GM10266 (cell line): ENCODE measurements at regions not wholly inside any gene's neighbourhood (a gene's known extent, or its start where the extent isn't known, plus 50 kb on each side); places are given as distances from the start of the nearest gene placed in this dataset.
"Not testable (repeated sequence)": the region's sequence is repeated elsewhere in the genome, so short reads cannot be mapped to it uniquely, and the experiment has no call there.

Source experiments
- DNase-seq: peaks from one replicate; pipeline ENCODE4 v3.0.0; 2012; ENCODE audit errors: extremely low spot score
- TF ChIP-seq, protein P1 (sequence below): IDR thresholded peaks from 2 replicates; pipeline ENCODE4 v1.5.1; 2012; ENCODE audit warnings: mild to moderate bottlenecking, low read depth; ENCODE audit not compliant: control insufficient read depth, insufficient read depth; ENCODE audit errors: missing control alignments

DNA sequence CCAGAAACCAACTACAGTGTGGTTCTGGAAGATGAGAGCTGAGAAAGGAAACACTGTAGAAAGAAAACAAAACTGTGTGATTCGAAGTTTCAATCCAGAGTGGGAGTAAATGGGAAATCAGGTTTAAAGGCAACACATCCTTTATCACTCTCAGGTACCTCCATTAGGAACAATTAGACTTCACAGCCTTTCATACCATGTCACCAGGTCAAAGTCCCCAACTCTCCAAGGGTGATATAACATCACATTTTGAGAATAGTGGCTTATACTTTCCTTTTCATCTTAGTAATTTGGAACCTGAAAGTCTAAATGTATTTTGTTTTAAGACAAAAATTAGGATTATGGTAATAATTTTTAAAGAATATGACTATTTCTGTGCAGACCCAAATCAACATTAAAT, 194.9 kb upstream of the WWC1 start:
- TF ChIP-seq, protein P1, sequence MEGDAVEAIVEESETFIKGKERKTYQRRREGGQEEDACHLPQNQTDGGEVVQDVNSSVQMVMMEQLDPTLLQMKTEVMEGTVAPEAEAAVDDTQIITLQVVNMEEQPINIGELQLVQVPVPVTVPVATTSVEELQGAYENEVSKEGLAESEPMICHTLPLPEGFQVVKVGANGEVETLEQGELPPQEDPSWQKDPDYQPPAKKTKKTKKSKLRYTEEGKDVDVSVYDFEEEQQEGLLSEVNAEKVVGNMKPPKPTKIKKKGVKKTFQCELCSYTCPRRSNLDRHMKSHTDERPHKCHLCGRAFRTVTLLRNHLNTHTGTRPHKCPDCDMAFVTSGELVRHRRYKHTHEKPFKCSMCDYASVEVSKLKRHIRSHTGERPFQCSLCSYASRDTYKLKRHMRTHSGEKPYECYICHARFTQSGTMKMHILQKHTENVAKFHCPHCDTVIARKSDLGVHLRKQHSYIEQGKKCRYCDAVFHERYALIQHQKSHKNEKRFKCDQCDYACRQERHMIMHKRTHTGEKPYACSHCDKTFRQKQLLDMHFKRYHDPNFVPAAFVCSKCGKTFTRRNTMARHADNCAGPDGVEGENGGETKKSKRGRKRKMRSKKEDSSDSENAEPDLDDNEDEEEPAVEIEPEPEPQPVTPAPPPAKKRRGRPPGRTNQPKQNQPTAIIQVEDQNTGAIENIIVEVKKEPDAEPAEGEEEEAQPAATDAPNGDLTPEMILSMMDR, result no peak
- no peak for DNase-seq

DNA sequence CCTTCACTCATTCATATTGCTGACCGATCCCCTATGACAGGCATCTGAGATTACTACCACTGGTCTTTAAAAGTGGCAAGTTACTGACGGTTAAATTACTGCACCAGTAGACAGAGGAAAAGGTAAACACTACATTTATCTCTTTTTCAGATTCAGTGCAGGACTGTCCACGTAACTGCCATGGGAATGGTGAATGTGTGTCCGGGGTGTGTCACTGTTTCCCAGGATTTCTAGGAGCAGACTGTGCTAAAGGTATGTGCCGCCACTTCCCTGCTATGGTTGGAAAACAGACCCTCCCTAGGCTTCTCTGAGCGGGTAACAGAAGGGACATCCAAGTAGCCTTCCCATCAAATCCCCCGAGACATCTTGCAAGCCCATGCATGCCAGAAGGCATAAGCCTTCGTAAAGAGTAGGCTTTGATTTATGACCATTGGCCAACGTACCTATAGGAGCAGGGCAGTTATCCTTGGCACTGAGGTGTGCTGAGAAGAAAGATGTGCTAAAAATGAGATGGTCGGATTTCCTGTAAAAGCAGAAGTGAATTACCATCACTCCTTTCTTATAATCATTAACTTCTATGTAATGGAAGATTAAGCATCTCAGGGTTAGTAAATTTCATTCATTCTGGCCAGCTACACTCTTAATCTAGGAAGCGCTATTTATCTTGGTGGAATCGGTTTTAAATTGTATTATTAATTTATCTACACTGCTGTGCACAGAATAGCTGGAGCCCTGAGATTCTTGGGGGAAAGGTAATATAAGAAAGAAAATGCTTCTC, 193.4 kb upstream of the WWC1 start:
- TF ChIP-seq, protein P1, result no peak
- no peak for DNase-seq

DNA sequence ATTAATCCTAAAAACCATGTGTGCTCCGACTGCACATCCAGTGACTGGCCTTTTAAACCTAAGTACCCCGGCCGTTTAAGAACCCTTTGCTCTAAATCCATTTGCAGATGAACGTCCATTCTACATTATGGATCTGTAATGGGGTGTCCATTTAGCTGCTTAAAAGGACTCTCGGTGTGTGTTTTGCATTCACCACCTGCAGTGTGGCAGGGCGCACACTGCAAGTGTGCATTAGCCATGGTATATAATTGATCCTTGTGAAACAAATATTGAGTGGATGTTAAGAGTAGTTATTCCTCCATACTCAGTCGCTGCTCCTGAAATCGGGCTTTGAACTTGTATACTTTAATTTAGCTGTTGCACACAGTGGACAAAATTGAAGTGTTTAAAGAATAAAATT, 190.1 kb upstream of the WWC1 start:
- TF ChIP-seq, protein P1, result no peak
- DNase-seq, result no peak

DNA sequence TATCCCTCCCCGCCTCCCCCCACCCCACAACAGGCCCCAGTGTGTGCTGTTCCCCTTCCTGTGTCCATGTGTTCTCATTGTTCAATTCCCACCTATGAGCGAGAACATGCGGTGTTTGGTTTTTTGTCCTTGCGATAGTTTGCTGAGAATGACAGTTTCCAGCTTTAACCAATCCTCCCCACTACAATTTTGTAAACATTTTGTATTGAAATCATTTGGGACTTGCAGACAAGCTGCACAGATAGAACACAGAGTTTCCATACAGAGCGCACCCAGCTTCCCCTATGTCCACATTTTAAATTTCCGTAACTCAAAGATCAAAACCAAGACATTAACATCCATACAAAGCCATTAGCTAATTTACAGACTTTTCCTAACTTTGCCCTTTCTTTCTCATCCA, 188.4 kb upstream of the WWC1 start:
- not testable (repeated sequence) for DNase-seq

DNA sequence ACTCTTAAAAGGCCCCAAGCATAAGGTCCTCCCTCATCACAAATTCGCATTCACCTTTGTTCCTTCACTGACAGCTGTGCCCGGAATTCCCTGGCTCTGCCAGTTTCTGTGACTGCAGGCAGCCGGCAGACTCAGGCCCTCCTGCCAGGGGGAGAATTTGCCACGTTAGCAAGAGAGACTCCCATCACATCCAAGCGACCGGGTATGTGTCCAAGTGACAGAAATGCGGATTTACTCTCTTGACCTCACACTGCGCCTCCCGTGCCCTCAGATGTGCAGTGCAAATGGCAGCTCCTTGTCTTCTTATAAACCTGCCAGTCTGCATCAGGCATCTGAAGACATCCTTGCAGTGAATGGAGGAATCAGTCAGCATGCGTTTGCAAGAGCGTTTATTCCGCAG, 187.1 kb upstream of the WWC1 start:
- TF ChIP-seq, protein P1, result no peak
- DNase-seq, result no peak

DNA sequence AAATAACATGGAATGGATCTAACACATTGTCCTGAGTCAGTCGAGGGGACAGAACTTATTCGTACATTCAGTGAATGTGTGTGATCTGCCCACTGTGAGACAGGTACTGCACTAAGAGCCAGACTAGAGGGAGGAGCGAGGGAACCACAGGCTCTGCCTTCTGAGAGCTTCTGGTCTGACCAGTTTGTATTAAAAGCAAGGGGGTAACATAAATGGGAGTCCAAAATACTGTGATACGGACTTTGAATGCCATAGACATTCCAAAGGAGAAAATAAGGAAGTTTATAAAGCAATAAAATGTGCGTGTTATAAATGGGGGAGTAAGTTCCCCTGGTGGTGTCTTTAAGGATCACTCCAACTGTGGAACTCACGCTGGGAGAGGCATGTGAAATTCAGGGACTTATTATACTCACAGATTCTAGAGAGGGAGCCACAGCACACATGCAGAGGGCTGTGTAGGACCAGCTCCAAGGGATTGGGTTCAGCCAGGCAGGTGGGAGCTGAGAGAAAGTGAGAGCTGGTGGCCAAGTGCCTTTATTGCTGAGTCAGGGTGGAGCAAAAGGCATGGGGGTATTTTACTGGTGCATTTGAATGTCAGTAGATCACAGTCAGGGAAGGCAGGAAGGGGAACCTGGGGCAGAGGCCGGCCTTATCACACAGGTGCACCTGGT, 186.5 kb upstream of the WWC1 start:
- TF ChIP-seq, protein P1, result no peak
- no peak for DNase-seq

DNA sequence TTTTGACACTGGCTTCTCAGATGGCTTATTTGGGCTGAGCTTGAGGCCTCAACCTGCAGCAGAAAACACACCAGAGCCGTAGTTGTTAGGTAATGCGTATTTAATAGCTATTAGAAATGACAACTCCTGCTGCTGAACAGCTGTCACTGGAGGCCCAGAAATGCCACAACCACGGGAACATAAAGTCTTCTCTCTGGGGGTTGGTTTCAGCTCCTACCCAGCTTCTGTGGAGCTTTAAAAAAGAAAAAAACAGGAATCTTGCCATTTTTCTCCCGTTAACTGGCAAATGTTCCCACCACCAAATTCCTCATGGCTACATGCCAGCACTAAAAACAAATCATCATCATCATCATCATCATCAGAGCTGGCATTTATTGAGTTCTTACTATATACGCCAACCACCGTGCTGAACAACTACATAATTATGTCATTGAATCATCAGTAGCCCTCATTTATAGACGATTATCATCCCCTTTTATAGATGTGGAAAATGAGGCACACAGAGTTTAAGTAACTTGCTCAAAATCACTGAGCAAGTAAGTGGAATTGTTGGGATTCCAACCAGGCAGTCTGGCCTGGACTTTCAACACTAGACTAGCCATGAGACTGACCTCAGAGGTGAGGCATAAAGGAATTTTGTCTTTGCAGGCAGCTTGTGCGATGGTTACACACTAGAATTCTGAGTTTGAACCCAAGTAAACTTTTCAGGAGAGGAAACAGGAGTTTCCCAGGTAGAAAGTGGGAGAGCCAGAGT, 185.3 kb upstream of the WWC1 start:
- TF ChIP-seq, protein P1, result no peak
- no peak for DNase-seq
